Renal cortical epithelial cell (primary cell): ENCODE measurements at regions not wholly inside any gene's neighbourhood (a gene's known extent, or its start where the extent isn't known, plus 50 kb on each side); places are given as distances from the start of the nearest gene placed in this dataset.
"Not testable (repeated sequence)": the region's sequence is repeated elsewhere in the genome, so short reads cannot be mapped to it uniquely, and the experiment has no call there.

Experiments used
- DNase-seq: peaks from one replicate; pipeline ENCODE4 v3.0.0-alpha.2; 2011; ENCODE audit warnings: low read depth

GRCh38 chr7:106749165-106749564 lies 88.2 kb upstream of the CCDC71L start:
- DNase-seq: no peak

GRCh38 chr7:106750773-106751172 lies 89.8 kb upstream of the CCDC71L start:
- DNase-seq: no peak

- no peak for DNase-seq
These were observed 91.4 kb upstream of the CCDC71L start for GRCh38 chr7:106752367-106752766.

- DNase-seq: not testable (repeated sequence)
These were observed 94.1 kb upstream of the CCDC71L start for GRCh38 chr7:106755024-106755423.

DNA sequence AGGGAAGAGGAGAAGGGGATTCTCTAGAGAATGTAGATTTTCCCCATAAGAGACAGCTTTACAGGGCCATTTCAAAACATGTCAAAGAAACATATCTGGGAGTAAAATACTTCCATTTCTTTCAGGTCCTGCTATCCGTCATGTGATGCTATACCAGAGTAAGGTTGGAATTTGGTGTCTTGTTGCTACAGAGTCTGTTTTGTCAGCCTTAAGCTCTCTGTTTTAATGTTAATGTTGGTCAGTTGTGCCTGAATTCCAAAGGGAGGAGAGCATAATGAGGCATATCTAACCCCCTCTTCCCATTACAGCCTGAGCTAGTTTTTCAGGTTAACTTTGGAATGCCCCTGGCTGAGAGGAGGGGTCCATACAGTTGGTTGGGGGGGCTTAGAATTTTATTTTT lies 94.7 kb upstream of the CCDC71L start:
- DNase-seq: no peak

DNA sequence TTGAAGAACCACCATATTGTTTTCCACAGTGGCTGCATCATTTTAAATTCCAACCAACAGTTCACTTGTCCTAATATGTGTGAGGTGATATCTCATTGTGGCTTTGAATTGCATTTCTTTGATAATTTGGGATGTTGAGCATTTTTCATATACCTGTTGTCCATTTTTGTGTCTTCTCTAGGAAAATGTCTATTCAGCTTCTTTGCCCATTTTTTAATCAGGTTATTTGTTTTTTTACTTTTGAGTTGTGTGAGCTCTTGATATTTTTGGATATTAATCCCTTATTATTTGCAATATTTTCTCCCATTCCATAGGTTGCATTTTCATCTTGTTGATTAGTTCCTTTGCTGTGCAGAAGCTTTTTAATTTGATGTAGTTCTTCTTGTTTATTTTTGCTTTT lies 95.1 kb upstream of the CCDC71L start:
- no peak for DNase-seq

- DNase-seq: no peak
These were observed 95.9 kb upstream of the CCDC71L start for GRCh38 chr7:106756884-106757283.

GRCh38 chr7:106757846-106758245 lies 96.9 kb upstream of the CCDC71L start:
- peak; percentile 43 for DNase-seq

DNA sequence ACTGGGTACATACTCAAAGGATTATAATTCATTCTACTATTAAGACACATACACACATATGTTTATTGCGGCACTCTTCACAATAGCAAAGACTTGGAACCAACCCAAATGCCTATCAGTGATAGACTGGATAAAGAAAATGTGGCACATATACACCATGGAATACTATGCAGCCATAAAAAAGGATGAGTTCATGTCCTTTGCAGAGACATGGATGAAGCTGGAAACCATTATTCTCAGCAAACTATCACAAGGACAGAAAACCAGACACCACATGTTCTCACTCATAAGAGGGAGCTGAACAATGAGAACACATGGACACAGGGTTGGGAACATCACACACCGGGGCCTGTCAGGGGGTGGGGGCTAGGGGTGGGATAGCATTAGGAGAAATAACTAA lies 101.9 kb upstream of the CCDC71L start:
- not testable (repeated sequence) for DNase-seq

GRCh38 chr7:106763717-106764116 lies 101.4 kb upstream of the PIK3CG start:
- no peak for DNase-seq

- DNase-seq: no peak
These were observed 99.2 kb upstream of the PIK3CG start for GRCh38 chr7:106765727-106766355.

- no peak for DNase-seq
These were observed 98.5 kb upstream of the PIK3CG start for GRCh38 chr7:106766551-106766950.

DNA sequence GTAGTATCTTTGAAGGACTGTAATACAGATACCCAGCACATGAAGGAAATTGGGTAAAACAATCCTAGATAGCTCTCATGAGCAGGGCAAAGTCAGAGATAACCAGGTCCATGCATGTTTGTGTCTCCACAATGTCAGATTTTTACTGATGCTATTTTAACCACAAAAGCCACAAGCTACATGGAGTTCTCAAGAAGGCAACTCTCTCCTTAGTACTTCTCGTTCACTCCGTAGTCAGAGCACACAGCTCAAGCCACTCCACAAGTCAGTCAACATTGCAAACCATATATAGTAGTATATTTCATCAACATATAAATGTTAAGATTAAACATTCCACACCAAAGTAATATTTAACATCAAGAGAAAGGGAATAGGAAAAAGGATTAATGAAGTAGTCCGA lies 98.0 kb upstream of the PIK3CG start:
- DNase-seq: no peak

GRCh38 chr7:106767498-106768323 lies 97.4 kb upstream of the PIK3CG start:
- DNase-seq: peak; percentile 28

GRCh38 chr7:106768324-106768751 lies 96.7 kb upstream of the PIK3CG start:
- peak; percentile 54 for DNase-seq

GRCh38 chr7:106770191-106770590 lies 94.9 kb upstream of the PIK3CG start:
- peak; percentile 89 for DNase-seq

- DNase-seq: peak; percentile 98
These were observed 92.4 kb upstream of the PIK3CG start for GRCh38 chr7:106772655-106773108.

GRCh38 chr7:106773228-106773627 lies 91.9 kb upstream of the PIK3CG start:
- peak; percentile 90 for DNase-seq

DNA sequence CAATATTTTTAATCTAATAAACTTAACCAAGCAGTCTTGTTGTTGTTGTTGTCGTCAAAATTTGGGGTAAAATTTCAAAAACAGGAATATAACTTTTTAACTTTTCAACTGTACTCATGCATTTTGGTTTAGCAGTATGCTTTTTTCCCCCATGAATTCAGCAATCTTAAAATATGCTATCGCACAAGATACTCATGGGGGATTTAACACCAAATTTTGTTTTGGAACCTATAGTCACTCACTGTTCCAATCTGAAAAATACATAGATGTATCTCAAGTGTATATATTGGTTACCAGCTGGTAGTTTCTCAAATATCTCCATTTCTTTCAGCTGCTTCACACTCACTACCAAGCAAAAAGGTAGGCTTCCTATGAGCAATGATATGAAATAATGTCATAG lies 91.4 kb upstream of the PIK3CG start:
- DNase-seq: no peak

DNA sequence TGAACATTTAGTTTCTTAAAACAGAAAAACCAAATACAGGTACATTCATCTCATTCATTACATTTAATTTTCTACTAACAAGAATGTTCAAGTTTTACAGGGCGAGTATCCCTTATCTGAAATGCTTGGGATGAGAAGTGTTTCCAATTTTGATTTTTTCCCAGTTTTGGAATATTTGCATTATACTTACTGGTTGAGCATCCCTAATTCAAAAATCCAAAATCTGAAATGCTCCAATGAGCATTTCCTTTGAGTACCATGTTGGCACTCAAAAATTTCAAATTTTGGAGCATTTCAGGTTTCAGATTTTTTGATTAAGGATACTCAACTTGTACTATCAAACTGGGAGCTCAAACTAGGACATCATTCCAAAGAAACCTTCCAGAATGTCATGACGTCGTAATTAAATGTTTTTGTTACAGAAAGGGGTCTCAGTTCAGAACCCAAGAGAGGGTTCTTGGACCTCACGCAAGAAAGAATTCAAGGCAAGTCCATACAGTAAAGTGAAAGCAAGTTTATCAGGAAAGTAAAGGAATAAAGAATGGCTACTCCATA lies 90.8 kb upstream of the PIK3CG start:
- no peak for DNase-seq

GRCh38 chr7:106774768-106775551 lies 90.1 kb upstream of the PIK3CG start:
- DNase-seq: no peak

GRCh38 chr7:106775552-106775936 lies 89.5 kb upstream of the PIK3CG start:
- DNase-seq: peak; percentile 90
